Natural killer cell (primary cell): ENCODE measurements at regions not wholly inside any gene's neighbourhood (a gene's known extent, or its start where the extent isn't known, plus 50 kb on each side); places are given as distances from the start of the nearest gene placed in this dataset.
A peak's percentile ranks its signal among the peaks of the same experiment; 100 is the strongest.

ENCODE experiments used
- ATAC-seq, 3 donors: fragments of 150-1000 bp in 2 of 3; fragments of 200-7000 bp in 1 of 3; cut with Tn5 transposase; 1 replicate in 1 of 3; 2 replicates in 2 of 3; pipeline ENCODE4 v1.10.0; 2021; ENCODE audit warnings: mild to moderate bottlenecking in 2 of 3, moderate library complexity in 2 of 3
- DNase-seq, 2 donors: peaks; one replicate each; pipeline versions ENCODE4 v3.0.0 to v3.0.0-alpha.2; 2013 to 2021; ENCODE audit warnings: mixed read lengths in 1 of 2
- H3K27ac ChIP-seq: one replicate; pipeline ENCODE4 v1.5.1; 2013; ENCODE audit warnings: mild to moderate bottlenecking, low read length
- H3K27me3 ChIP-seq: one replicate; pipeline ENCODE4 v1.6.1; 2013; ENCODE audit warnings: low read length; ENCODE audit not compliant: control insufficient read depth, insufficient read depth
- H3K36me3 ChIP-seq: one replicate; pipeline ENCODE4 v1.6.1; 2013; ENCODE audit warnings: low read length; ENCODE audit not compliant: control insufficient read depth, insufficient read depth
- H3K4me1 ChIP-seq: one replicate; pipeline ENCODE4 v1.6.1; 2013; ENCODE audit warnings: low read length; ENCODE audit not compliant: control insufficient read depth, insufficient read depth
- H3K4me3 ChIP-seq: one replicate; pipeline ENCODE4 v1.5.1; 2013; ENCODE audit warnings: low read length
- H3K9me3 ChIP-seq: one replicate; pipeline ENCODE4 v1.6.1; 2013; ENCODE audit warnings: low read length; ENCODE audit not compliant: control insufficient read depth, insufficient read depth
- H3K27ac Mint-ChIP-seq, 2 donors: one replicate each; pipeline ENCODE4 v1.8.0; 2022; ENCODE audit warnings: mild to moderate bottlenecking in 2 of 2, mixed read lengths in 2 of 2, moderate library complexity in 1 of 2
- H3K27me3 Mint-ChIP-seq, 2 donors: one replicate each; pipeline ENCODE4 v1.8.0; 2022; ENCODE audit warnings: low read depth in 2 of 2, mixed read lengths in 2 of 2
- H3K36me3 Mint-ChIP-seq: one replicate; pipeline ENCODE4 v1.8.0; 2022; ENCODE audit warnings: mixed read lengths
- H3K4me1 Mint-ChIP-seq, 2 donors: one replicate each; pipeline ENCODE4 v1.8.0; 2022; ENCODE audit warnings: mixed read lengths in 2 of 2
- H3K4me3 Mint-ChIP-seq: one replicate; pipeline ENCODE4 v1.8.0; 2022; ENCODE audit warnings: mild to moderate bottlenecking, moderate library complexity, mixed read lengths
- H3K9me3 Mint-ChIP-seq, 2 donors: one replicate each; pipeline ENCODE4 v1.8.0; 2022; ENCODE audit warnings: mixed read lengths in 2 of 2
- WGBS: methylation state at CpG from one replicate; pipeline ENCODE4 v1.1.7; 2013; ENCODE audit warnings: missing lambda C conversion rate; ENCODE audit not compliant: insufficient coverage; 5-methylcytosine and 5-hydroxymethylcytosine counted together
- intact Hi-C: fragments of 100-400 bp; cut with micrococcal nuclease; formaldehyde crosslinking; loops from one replicate; pipeline ENCODE4 v1.14.2; 2022
- TF ChIP-seq, protein P1 (sequence below): fragments of 200-600 bp; IDR thresholded peaks from one replicate; pipeline ENCODE4 v1.8.0; 2022; ENCODE audit warnings: antibody characterized with exemption

DNA sequence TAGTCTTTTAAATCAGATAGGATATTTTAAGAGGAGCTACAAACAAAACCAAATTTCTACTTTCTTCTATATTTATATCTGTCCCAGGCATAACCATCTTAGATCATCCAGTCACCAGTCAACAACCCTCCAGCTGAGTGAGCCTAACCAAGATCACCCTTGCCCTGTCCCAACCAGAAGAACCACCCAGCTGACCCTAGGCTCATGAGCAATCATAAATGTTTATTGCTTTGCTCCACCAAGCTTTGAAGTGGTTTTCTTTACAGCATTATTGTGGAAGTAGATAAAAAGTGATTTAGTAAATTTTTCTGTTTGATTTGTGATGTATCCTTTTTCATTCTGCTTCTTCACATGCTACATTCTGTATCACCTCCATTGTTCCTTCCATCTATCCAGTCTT lies 167.2 kb upstream of the PIEZO2 start:
- no peak for DNase-seq
- Mint-ChIP-seq H3K36me3 (no peaks in the 10 kb centered on the region), H3K9me3 (peaks cover 0 to 2% of the 10 kb centered on the region in 2 donors)

GRCh38 chr18:11310476-11311086 lies 161.2 kb upstream of the PIEZO2 start:
- Mint-ChIP-seq H3K36me3 (no peaks in the 10 kb centered on the region), H3K27me3 (no peaks in the 10 kb centered on the region), H3K27ac (no peak overlapping the region), H3K4me3 (no peak overlapping the region), H3K9me3 (peaks cover 0 to 2% of the 10 kb centered on the region in 2 donors), H3K4me1 (no peaks in the 10 kb centered on the region)
- no peaks in the 10 kb centered on the region for H3K4me1 ChIP-seq
- H3K36me3 ChIP-seq: no peaks in the 10 kb centered on the region
- H3K4me3 ChIP-seq: no peak overlapping the region
- ATAC-seq (no peak), DNase-seq (peak in 1 of 2 donors; percentile 15)
- H3K9me3 ChIP-seq: peaks cover 3% of the 10 kb centered on the region
- no peaks in the 10 kb centered on the region for H3K27me3 ChIP-seq
- H3K27ac ChIP-seq: no peak overlapping the region
- WGBS: 94% methylated on average over 1 of the region's 1 CpG
- TF ChIP-seq, protein P1, sequence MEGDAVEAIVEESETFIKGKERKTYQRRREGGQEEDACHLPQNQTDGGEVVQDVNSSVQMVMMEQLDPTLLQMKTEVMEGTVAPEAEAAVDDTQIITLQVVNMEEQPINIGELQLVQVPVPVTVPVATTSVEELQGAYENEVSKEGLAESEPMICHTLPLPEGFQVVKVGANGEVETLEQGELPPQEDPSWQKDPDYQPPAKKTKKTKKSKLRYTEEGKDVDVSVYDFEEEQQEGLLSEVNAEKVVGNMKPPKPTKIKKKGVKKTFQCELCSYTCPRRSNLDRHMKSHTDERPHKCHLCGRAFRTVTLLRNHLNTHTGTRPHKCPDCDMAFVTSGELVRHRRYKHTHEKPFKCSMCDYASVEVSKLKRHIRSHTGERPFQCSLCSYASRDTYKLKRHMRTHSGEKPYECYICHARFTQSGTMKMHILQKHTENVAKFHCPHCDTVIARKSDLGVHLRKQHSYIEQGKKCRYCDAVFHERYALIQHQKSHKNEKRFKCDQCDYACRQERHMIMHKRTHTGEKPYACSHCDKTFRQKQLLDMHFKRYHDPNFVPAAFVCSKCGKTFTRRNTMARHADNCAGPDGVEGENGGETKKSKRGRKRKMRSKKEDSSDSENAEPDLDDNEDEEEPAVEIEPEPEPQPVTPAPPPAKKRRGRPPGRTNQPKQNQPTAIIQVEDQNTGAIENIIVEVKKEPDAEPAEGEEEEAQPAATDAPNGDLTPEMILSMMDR: no peak
- intact Hi-C loops: no loop called here

More for the DNA sequence above, 167.2 kb upstream of the PIEZO2 start:
- H3K27ac ChIP-seq: no peak overlapping the region
- no peaks in the 10 kb centered on the region for H3K36me3 ChIP-seq
- no peak for ATAC-seq
- no peaks in the 10 kb centered on the region for H3K27me3 ChIP-seq
- no peaks in the 10 kb centered on the region for H3K9me3 ChIP-seq
- no peaks in the 10 kb centered on the region for H3K27me3 Mint-ChIP-seq
- intact Hi-C loops: no loop called here
- H3K4me1 ChIP-seq: no peaks in the 10 kb centered on the region
- H3K4me1 Mint-ChIP-seq: no peaks in the 10 kb centered on the region
- TF ChIP-seq, protein P1: no peak
- H3K27ac Mint-ChIP-seq: no peak overlapping the region
- H3K4me3 Mint-ChIP-seq: no peak overlapping the region
- no peak overlapping the region for H3K4me3 ChIP-seq

DNA sequence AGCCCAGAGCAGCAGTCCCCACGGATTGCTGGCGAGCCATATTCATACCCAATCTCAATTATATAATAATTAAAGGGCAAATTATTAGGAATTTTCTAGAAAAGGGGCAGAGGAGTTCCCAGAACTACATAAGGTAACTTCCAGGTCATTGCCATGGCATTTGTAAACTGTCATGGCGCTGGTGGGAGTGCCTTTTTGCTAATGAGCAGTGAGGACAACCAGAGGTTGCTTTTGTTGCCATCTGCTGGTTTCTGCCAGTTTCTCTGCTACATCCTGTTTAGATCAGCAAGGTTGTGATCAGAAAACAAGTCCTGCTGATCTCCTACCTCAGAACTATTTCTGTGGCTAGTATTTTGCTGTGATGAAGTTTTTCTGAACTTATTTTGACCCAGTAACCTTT lies 159.8 kb upstream of the PIEZO2 start:
- DNase-seq (no peak), ATAC-seq (no peak)
- Histone ChIP-seq H3K36me3 (no peaks in the 10 kb centered on the region), H3K4me3 (no peak overlapping the region), H3K27me3 (no peaks in the 10 kb centered on the region), H3K9me3 (peaks cover 3% of the 10 kb centered on the region), H3K4me1 (no peaks in the 10 kb centered on the region), H3K27ac (no peak overlapping the region)
- 5% methylated on average over 1 of the region's 3 CpGs for WGBS
- H3K9me3 Mint-ChIP-seq: peaks cover 2 to 5% of the 10 kb centered on the region in 2 donors
- H3K4me1 Mint-ChIP-seq: no peaks in the 10 kb centered on the region
- H3K36me3 Mint-ChIP-seq: no peaks in the 10 kb centered on the region
- H3K27ac Mint-ChIP-seq: no peak overlapping the region
- H3K4me3 Mint-ChIP-seq: no peak overlapping the region
- TF ChIP-seq, protein P1: no peak
- intact Hi-C loops: no loop called here
- no peaks in the 10 kb centered on the region for H3K27me3 Mint-ChIP-seq

DNA sequence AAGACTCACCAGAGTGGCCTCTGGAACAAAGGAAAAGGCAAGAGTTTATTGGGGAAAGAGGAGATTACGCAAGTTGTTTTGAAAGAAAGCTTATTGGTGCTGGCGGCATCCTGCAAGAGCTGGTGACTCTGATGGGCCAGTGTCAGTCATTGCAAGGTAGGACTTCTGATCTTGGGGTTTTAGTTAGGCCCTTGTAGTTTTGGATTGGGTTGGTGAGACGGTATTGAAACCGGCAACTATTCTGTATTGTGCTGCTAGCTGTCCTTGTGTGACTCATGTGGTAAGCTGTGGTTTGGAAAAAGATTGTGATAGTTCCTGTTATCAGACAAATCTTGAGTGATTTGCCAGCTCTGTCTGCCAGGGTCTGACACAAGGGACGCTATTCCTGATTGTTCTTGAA lies 159.1 kb upstream of the PIEZO2 start:
- no peak overlapping the region for H3K27ac ChIP-seq
- H3K27ac Mint-ChIP-seq: no peak overlapping the region
- no peaks in the 10 kb centered on the region for H3K27me3 ChIP-seq
- H3K9me3 Mint-ChIP-seq: peaks cover 2 to 8% of the 10 kb centered on the region in 2 donors
- DNase-seq: no peak
- H3K27me3 Mint-ChIP-seq: no peaks in the 10 kb centered on the region
- no peak for ATAC-seq
- WGBS: 45% methylated on average over 5 of the region's 5 CpGs
- H3K4me3 ChIP-seq: no peak overlapping the region
- H3K4me3 Mint-ChIP-seq: no peak overlapping the region
- peaks cover 3% of the 10 kb centered on the region for H3K9me3 ChIP-seq
- intact Hi-C loops: no loop called here
- TF ChIP-seq, protein P1: no peak
- no peaks in the 10 kb centered on the region for H3K36me3 Mint-ChIP-seq
- no peaks in the 10 kb centered on the region for H3K4me1 Mint-ChIP-seq
- H3K4me1 ChIP-seq: no peaks in the 10 kb centered on the region
- H3K36me3 ChIP-seq: no peaks in the 10 kb centered on the region
